Gastrocnemius medialis (tissue), 4 donors: ENCODE measurements at regions not wholly inside any gene's neighbourhood (a gene's known extent, or its start where the extent isn't known, plus 50 kb on each side); places are given as distances from the start of the nearest gene placed in this dataset.

ENCODE experiments used
- CTCF ChIP-seq, 5 experiments: fragments of 450-650 bp in 3 of 5; fragments of 200-600 bp in 2 of 5; sonication (generic) in 2 of 5; IDR thresholded peaks in 4 of 5; conservative IDR thresholded peaks in 1 of 5; 1 replicate in 4 of 5; 2 replicates in 1 of 5; pipeline ENCODE4 v1.5.1; 2016 to 2019; ENCODE audit warnings: antibody characterized with exemption in 5 of 5, mild to moderate bottlenecking in 3 of 5, moderate library complexity in 3 of 5
- POLR2A ChIP-seq, 2 donors: fragments of 450-650 bp; IDR thresholded peaks; one replicate each; pipeline ENCODE4 v1.6.1; 2017; ENCODE audit warnings: antibody characterized with exemption in 2 of 2, mild to moderate bottlenecking in 2 of 2, moderate library complexity in 2 of 2

- TF ChIP-seq CTCF (IDR thresholded peaks at IDR 0.05 in 4 of 5, conservative IDR thresholded peaks at IDR 0.05 in 1 of 5) (no peak), POLR2A (IDR thresholded peaks at IDR 0.05) (no peak)
Measured at GRCh38 chr3:162998205-162998604, 1501.6 kb downstream of the OTOL1 start.
